Choroid plexus epithelial cell (primary cell): ENCODE measurements at regions not wholly inside any gene's neighbourhood (a gene's known extent, or its start where the extent isn't known, plus 50 kb on each side); places are given as distances from the start of the nearest gene placed in this dataset.

Experiments
- DNase-seq: peaks from one replicate; pipeline ENCODE4 v3.0.0-alpha.2; 2010; ENCODE audit warnings: low read depth
- H3K4me3 ChIP-seq: 2 replicates; pipeline ENCODE4 v1.5.1; 2011; ENCODE audit warnings: low read depth, mild to moderate bottlenecking, control low read depth, low read length, moderate library complexity
- TF ChIP-seq, protein P1 (sequence below): conservative IDR thresholded peaks from 2 replicates; pipeline ENCODE4 v1.5.1; 2011; ENCODE audit warnings: low read depth, mild to moderate bottlenecking, control low read depth, inconsistent platforms, low read length, moderate library complexity

DNA sequence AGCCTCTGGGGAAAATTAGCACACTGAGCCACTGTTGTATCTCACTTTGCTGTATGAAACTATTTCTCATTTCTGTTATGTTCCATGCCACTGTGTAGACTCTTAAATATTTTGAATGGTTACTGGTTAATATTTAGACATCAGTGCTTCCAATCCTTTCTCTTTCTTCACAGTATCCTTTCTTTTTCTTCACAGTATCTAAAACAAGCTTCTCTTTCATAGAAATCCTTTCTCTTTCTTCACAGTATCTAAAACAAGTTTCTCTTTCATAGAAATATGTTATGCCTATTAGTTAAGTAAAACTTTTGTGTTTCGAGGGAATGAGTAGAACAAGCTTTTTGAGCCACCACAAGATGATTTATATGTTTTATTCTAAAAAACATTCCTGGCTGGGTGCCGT lies 326.8 kb upstream of the KLF12 start:
- DNase-seq: no peak
- TF ChIP-seq, protein P1, sequence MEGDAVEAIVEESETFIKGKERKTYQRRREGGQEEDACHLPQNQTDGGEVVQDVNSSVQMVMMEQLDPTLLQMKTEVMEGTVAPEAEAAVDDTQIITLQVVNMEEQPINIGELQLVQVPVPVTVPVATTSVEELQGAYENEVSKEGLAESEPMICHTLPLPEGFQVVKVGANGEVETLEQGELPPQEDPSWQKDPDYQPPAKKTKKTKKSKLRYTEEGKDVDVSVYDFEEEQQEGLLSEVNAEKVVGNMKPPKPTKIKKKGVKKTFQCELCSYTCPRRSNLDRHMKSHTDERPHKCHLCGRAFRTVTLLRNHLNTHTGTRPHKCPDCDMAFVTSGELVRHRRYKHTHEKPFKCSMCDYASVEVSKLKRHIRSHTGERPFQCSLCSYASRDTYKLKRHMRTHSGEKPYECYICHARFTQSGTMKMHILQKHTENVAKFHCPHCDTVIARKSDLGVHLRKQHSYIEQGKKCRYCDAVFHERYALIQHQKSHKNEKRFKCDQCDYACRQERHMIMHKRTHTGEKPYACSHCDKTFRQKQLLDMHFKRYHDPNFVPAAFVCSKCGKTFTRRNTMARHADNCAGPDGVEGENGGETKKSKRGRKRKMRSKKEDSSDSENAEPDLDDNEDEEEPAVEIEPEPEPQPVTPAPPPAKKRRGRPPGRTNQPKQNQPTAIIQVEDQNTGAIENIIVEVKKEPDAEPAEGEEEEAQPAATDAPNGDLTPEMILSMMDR: no peak
- no peak overlapping the region for H3K4me3 ChIP-seq

DNA sequence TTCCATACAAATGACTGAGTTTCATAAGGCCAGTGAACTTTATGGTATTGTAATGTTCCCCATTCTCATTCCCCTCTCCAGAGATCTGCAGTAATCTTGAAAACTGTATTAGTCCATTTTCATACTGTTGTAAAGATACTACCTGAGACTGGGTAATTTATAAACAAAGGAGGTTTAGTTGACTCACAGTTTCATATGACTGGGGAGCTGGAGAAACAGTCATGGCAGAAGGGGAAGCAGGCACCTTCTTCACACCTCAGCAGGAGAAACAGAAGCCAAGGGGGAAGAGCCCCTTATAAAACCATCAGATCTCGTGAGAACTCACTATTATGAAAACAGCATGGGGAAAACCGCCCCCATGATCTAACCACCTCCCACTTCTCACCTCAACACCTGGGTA lies 318.7 kb upstream of the KLF12 start:
- TF ChIP-seq, protein P1: no peak
- no peak for DNase-seq
- no peak overlapping the region for H3K4me3 ChIP-seq

DNA sequence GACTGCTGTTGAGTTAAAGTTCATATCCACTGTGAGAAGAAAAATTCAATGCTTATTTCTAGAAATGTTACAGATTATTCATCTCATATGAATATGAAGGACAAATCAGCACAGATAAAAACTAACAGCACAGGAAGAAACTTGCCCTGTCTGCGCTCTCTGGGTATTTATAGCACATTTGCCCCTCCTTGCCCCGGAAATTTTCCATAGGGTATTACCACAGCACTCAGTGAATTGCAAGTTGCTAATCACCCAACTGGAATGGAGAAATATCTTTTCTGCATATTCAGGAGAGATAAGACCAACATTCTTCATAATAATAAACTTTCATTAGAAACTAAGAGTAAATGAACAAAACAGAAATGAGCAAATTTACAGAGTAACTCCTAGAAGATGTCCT lies 318.0 kb upstream of the KLF12 start:
- no peak overlapping the region for H3K4me3 ChIP-seq
- DNase-seq: peak; percentile 61
- TF ChIP-seq, protein P1: no peak

DNA sequence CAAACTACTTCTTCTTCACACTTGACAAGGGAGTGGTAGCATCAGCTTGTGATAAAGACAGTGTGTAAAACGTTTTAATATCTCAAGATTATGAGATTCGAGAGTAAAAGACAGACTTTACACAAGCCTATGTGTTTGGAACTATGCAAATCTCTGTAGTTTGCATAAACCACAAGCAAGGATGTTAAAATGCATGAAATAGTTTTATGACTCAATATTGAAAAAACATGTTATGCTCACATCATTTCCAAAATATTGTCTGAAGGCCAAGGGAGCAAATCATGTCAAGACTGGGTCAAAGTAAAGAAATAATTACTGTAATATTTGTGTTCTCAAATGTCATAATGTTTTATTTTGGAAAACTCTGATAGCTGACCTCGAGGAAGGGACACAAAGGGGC lies 316.8 kb upstream of the KLF12 start:
- TF ChIP-seq, protein P1: no peak
- peak; percentile 23 for DNase-seq
- H3K4me3 ChIP-seq: no peak overlapping the region

DNA sequence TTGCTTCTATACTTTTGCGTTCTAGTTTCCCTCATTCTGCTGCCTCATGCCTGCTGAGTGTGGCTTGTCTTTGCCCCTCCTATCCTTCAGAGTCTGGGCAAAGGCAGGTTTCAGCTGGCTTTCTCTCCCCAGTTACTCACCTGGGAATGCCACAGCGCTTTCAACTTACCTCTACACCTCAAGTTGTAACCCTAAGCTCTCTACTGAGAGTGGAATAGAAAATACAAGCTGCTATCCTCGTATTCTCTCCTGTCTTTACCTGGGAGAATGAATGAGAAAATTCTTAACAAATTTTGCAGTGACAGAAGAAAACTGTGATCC lies 316.3 kb upstream of the KLF12 start:
- no peak overlapping the region for H3K4me3 ChIP-seq
- DNase-seq: no peak
- TF ChIP-seq, protein P1: no peak

DNA sequence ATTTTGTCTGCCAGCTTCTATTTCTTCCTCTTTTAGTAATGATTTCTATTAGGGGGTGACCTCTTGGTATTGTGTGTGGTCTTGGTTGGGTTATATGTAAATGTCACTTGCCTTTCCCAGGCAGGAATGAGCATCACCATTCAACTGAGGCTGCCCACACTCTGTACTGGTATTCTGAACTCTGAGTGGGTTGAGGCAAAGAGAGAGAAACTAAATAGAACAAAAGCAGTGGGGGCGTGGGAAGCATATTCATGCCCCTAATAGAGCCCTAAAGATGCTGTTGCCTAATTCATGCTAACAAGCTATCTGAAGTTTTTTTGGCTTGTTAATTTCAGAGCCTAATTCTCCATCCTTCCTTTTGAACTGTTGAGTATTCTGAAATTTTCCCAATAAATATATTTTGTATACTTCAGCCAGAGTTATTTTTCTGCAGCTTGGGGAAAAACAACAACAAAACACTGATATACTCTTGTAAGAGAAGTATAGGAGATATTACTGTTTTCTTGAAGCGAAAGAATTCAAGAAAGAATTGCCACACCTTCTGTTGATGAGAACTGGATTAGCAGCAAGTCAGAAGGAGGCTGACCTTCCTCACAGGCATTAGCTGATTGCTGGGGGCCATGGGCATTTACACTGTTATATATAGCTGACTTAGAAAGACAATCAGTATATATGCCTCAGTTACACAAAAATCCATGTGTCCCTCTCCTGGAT lies 315.8 kb upstream of the KLF12 start:
- DNase-seq: no peak
- TF ChIP-seq, protein P1: no peak
- H3K4me3 ChIP-seq: no peak overlapping the region

DNA sequence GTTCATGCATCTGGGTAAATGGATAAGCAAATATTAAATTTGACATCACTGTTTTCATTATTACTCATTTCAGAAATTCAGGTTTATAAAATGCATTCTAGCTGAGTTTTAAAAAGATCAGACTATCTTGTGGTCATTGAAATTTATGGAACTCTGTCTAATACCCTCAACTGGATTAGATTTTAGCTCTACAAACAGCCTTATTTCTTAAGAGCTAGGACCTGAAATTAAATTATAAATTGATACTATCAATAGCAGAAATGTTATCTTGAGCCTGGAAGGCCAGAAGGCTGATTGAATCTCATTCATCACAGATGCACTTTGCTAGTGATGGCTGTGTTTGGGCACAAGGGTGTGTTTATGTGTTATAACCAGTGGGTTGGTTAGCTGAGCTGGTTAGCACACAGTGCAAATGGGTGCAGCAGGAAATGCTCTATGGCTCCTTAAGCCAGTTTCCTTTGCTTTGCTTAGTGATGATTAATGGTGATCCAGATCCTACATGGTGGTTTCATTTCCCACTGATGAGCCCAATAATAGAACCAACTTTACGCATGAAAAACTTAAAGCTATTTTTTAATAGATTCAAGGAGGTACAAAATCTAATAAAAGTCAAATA lies 310.8 kb upstream of the KLF12 start:
- peak; percentile 2 for DNase-seq
- TF ChIP-seq, protein P1: no peak
- no peak overlapping the region for H3K4me3 ChIP-seq
